LNCAP (cell line): ENCODE measurements at regions not wholly inside any gene's neighbourhood (a gene's known extent, or its start where the extent isn't known, plus 50 kb on each side); places are given as distances from the start of the nearest gene placed in this dataset.

Source experiments
- CTCF ChIP-seq: fragments of 450-650 bp; IDR thresholded peaks from 2 replicates; pipeline ENCODE4 v1.5.1; 2017; ENCODE audit warnings: mild to moderate bottlenecking

- no peak for TF ChIP-seq CTCF
Measured at GRCh38 chr5:90166816-90167215, 242.7 kb downstream of the CETN3 start.

- TF ChIP-seq CTCF, result no peak
Measured at GRCh38 chr5:90162324-90162723, 247.2 kb downstream of the CETN3 start.

- TF ChIP-seq CTCF, result no peak; the same call in 1 of the 2 replicates
Measured at GRCh38 chr5:90161414-90161813, 248.1 kb downstream of the CETN3 start.

- TF ChIP-seq CTCF, result no peak
Measured at GRCh38 chr5:90158131-90158530, 251.4 kb downstream of the CETN3 start.

GRCh38 chr5:90153031-90153430 lies 256.5 kb downstream of the CETN3 start:
- TF ChIP-seq CTCF, result no peak

GRCh38 chr5:90144625-90145327 lies 264.8 kb downstream of the CETN3 start:
- no peak for TF ChIP-seq CTCF

GRCh38 chr5:90142541-90142940 lies 267.0 kb downstream of the CETN3 start:
- TF ChIP-seq CTCF, result no peak

- TF ChIP-seq CTCF, result no peak
Measured at GRCh38 chr5:90141984-90142383, 267.6 kb downstream of the CETN3 start.
